IPS-NIHi7 (cell line): ENCODE measurements at regions not wholly inside any gene's neighbourhood (a gene's known extent, or its start where the extent isn't known, plus 50 kb on each side); places are given as distances from the start of the nearest gene placed in this dataset.

Experiments used
- DNase-seq: peaks from one replicate; pipeline ENCODE4 v3.0.0; 2012; ENCODE audit warnings: mixed read lengths; ENCODE audit errors: extremely low spot score

DNA sequence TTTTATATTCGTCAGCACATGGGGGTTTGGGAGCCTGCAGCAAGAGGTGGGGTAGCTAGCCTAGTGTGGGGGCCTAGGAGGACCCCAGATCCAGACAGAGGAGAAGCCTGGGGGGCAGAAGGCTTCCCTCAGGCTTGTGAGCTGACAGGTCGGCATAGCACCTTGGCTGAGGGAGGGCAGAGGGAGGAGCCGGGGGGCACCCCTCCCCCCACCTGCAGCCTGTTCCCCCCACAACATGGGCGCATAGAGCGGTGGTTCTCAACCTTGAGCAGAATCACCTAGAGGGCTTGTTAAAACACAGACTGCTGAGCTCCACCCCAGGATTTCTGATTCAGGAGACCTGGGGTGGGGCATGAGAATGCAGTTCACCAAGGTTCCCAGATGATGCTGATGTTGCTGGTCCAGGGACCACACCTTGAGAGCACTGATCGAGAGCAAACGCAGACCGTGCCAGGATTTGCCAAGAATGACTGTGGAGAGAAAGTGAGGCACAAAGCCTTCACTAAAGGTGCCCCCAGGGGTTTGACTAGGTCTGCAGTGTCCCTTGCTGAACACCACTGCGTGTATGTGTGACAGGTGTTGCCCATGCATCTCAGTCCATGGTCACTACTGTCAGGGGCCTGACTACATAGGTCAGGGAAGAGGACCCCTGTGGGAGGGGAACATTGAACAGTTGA is 163.3 kb downstream of the MACROH2A1 start:
- no peak for DNase-seq

DNA sequence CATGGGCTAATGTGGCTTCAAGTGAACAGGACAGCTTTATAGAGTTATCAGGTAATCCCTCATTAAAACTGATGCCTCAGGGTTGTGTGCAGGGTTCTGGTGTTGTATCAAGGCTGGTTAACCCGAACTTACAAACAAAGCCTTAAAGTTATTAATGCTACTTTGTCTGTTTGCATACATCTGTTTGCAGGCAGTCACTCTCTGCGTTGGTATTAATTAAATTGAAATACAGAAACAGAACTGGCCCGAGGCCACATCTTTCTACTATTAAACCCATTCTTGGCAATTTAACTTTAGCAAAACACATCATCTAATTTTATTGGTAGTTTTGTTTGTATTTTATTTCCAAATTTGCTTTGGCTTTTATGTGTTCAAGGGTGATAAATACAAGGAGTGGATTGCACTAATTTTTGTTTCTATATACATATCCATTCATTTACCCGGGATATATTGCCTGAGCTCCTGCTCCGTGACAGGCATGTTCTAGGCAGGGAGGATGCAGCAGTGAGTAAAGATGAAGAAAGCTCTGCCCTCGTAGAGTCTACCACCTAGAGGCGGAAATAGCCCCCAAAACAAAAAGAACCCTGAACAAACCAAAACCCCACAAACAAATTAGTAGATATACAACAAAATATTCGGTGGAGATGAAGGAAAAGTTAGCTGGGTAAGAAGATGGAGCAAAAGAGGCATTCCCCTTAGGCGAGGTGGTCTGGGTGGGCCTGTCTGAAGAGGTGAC is 164.2 kb downstream of the MACROH2A1 start:
- no peak for DNase-seq

DNA sequence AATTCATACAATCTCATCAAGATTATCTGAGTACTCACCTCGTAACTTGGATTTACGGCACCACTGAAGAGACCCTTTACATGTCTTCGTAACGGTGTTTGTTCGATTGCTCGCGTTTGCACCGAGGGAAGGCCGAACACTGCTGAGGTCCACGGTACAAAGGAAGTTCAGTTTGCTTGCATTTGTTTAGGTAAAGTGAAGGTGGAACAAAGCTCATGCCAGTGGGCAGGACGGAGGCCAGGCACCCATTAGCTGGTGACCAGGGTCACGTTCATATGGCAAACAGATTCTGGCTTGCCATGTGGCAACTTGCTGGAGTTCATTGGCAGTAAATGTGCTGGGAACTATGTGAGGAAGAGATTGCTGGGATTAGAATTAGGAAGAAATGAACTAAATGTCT is 164.8 kb downstream of the MACROH2A1 start:
- DNase-seq = no peak

DNA sequence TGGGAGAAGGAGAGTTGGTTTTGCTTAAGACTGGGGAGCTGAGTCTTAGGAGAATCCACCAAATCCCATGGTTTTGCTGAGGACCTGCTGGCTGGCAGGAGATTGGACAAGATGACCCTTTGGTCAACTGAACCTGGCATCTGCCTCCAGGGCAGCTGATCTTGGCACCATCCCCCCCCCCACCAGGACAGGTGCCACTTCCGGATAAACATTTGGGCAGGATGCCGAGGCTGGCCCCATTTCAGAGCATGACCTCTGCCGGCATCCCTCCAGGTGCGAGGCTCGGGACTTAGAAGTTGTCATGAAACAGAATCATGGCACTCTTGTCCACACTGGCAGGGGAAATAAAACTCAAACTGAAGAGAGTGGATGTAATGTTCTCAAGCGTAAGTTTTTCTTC is 165.6 kb downstream of the MACROH2A1 start:
- no peak for DNase-seq

DNA sequence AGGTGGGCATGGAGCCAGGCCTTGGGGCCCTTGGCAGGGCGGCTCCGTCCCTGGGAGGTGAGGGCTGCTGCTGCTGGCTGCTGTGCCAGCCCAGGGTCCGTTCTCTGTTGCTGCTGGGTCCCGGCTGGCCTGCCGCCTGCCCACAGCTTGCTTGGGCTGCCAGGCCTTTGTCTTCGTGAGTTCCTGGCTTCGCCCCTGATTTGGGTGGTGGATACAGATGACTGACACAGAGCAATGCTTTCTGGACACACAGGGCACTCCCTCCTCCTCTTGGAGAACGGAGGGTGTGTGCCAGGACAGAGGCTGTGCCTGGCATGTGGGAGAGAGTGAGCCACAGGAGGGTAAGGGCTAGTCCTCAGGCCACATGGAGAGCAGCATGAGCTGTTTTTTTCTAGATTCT is 166.1 kb downstream of the MACROH2A1 start:
- no peak for DNase-seq

DNA sequence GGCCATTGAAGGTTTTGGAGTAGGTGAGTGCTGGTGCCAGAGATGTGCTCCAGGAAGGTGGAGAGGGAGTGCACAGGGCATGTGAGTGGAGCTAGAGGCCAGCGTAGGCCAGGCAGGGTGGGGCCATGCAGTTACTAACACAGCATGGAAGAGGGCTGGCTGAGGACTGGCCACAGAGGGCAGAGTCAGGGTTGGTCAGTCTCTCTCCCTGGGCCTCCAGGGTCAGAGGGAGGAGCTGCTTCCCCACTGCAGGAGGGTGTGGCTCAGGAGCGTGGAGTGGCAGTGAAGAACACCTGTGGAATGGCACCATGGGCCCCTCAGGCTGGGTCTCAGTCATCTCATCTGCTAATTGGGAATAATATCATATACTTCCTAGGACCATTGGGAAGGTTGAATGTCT is 167.7 kb downstream of the MACROH2A1 start:
- DNase-seq = no peak

DNA sequence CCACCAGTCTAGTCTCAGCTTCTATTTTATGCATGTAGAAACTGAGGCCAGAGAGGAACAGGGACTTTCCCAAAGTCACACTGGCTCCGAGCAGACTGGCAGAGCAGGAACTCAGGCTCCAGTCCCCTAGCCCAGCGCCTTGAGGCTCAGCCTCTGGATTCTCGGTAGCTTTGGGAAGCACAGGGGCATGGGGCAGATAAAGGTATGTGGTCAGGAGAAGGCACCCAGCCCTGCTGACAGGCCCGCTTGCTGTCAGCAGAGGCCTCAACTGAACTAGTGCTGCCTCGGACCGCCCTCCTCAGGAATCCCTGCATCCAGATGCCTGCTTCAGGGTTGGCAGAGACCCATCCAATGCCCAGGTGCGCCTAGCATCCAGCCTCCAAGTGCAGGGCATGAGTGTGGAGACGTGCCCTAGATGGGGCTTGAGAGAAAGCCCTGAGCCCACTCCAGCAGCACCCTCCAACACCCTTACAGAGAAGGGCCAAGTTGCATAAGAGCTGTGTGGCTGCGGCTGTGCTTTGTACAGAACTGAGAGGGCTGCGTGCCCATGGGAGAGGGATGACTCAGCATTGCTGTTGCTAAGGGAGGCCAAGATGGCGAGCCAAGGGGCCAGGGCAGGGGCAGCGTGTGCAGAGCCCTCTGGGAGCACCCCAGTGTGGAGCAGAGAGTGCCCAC is 168.6 kb downstream of the MACROH2A1 start:
- DNase-seq = no peak

DNA sequence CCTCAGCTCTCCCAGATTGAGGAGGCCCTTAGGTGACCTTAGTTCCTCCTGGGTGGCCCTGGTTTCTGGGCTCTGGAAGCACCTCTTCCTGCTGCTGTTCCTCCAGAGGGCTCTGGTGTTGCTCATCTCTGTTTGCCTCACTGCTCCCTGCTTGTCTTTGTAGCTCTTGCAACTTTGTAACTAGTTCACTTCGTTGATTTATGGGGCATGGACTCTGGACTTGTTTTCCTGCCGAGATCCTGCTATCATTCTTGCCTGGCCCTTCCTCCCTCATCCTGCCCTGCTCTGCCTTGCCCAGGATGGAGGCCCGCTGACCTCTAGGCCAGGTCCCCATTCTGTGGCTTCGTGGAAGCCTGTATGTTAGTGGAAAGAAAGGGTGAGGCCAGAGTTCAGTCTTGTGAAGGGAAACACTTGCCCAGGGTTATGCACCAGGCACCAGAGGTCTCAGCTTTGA is 169.3 kb downstream of the MACROH2A1 start:
- DNase-seq = no peak

DNA sequence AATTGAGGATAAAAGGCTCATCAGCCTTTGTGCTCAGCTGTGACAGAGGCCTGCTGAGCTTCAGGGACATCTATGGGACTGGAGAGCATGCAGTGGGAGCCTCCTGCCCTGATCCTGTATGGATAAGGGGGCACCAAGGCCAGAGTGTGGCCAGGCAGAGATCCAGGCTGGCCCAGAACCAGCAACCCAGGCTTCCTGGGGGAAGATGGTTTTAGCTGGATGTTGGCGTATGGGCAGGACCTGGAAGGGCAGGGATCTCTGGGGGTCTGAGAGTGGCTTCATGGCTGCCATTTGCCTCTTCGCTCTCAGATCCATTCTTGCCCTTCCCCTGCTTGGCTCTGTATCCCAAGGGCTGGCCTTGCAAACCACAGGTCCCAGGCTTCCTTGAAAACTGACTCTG is 169.9 kb downstream of the MACROH2A1 start:
- DNase-seq = no peak

DNA sequence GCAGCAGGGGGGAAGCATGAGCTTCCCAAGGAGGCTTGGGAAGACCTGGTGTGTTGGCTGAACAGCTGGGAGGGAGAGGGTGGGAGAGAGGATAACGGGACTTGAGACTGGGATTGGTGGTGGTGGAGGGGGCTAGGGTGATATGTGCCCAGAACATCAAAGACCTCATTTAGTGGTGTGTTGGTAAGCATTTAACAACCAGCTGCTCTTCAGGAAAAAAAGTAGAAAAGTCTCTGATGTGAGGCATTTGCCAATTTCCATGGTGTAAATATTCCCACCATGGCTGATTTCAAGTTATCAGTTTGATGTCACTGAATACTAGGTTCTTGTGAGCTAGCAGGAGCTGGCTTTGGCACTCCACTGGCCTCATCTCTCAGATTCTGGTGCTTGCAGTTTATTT is 170.8 kb downstream of the MACROH2A1 start:
- DNase-seq = no peak

DNA sequence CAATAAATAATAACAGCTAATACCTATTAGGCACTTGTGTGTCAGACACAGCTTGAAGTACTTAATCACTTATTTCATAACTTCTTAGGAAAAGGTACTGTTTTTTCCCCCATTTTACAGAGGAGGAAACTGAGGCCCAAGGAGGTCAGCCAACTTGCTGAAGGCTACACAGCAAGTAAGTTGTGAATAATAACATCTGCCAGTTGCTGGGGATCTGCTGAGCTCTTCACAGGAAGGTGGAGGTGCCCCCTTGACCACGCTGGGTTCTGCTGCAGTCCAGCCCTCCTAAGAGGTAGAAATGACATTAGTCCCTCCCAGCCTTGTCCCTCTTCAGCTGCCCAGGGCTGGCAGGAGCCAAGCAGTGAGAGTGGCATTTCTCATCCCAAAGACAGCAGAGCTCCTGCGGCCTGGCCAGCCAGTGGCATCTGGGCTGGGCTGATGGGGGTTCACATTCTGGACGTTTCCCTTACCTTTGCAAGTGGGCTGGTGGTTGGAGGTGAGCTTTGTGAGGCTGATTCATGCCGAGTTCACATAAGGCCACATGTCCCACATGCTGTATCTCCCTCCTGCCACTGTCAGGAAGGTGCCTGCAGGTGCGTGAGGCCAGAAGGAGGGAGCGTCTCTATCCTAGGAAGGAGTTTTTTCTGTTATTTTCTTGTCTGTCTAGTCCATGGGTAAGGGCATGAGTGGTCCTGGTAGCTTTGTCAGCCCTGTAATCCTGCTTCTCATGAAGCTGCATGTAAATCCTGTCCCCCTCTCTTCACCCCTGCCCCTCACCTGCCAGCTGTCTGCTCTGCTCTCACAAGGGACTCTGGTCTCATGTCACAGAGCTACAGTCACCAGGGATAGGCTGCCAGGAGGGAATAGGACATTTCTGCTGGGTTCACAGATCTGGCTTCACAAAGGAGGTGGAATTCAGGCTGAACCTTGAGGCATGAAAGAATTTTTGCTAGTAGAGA is 171.7 kb downstream of the MACROH2A1 start:
- DNase-seq = no peak

DNA sequence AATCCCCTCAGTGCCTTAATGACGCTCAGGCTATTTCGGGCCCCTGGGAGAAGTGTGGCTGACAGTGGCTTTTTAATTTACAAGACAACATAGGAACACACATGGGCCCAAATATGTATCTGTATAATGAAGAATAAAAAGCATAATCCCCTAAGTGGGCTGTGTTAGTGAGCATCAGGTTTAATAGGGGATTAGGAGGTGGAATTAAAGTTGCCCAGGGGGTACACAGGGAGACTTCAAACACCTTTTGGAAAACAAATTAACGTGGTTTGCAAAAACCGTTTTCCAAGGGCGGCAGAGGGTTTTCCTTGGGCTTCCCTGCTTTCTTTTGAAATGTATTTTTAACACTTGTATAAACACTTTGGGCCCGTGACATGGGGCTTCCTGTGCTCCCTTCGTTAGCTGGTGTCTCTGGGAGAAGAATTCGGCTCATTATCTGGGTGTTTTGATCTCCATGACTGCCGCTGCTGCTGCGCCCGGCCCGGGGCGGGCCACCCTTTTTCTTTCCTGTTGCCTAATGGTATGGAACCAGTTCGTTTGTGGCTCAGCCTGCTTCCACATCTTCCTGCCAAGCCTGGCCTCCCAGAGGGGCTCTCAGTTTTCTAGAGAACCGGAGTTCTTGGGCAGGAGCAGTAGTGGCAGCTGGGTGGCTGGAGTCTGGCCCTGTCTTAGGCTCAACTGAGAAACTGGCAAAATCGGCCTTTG is 173.0 kb downstream of the MACROH2A1 start:
- peak; percentile 31 for DNase-seq

DNA sequence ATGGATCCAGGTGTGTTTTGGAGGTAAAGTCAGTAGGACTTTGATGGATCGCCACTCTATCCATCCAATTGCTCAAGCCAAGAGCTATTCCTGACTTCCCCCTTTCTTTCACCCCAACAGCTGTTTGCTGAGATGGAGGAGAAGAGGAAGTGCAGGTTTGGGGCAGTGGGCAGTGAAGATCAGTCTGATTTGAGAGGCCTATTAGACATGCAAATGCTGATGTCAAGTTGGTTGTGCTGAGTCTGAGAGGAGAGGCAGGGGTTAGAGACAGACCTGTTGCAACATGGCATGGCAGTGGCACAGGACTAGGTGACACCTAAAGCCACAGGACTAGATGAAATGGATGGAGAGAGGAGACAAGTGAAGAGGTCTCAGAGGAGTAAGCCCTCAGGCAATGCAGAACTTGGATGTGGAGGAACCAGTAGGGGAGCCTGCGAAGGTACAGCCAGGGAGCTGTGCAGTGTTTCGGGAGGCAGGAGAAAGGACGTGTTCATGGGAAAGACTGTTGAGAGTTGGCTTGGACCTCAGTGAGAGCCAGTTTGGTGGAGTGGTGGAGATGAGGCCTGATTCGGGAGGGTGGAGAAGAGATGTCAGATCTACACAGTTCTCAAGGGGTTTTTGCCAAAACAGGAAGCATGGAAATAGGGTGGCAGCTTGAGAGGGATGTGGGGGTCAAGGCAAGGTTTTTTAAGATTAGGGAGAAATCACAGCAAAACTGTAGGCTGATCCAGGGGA is 175.0 kb downstream of the MACROH2A1 start:
- DNase-seq = no peak

DNA sequence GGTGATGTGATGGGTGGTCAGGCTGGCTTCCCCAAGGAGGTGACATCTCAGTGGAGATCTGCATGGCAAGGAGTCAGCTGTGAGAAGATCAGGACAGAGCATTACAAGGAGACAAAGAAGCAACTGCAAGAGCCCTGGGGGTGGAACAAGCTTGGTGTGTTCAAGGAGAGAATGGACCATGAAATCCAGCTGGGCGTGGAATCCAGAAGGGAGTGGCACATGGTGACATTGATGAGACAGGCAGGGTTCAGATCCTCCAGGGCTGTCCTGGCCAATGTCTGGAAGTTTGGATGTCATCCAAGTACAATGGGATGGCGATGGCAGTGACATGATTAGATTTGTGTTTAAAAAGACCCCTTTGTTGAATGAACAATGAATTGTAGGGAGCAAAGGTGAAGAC is 175.6 kb downstream of the MACROH2A1 start:
- no peak for DNase-seq

DNA sequence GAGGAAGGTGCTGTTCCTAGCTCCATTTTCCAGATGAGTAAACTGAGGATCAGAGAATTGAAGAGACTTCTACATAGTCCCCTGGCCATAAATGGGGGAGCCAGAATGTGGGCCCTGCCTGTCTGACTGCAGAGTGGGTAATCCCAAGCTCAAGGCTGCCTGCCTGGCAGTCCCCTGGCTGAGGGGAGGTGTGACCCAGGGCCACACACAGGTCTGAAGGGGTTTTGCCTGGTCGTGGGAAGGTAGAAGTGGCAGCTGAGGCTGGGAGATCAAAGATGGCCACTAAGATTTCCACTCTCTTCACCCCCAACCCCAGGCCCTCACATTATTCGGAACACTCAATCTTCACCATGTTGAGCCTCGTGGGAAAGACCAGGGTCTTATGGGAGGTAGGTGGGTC is 176.3 kb downstream of the MACROH2A1 start:
- no peak for DNase-seq

DNA sequence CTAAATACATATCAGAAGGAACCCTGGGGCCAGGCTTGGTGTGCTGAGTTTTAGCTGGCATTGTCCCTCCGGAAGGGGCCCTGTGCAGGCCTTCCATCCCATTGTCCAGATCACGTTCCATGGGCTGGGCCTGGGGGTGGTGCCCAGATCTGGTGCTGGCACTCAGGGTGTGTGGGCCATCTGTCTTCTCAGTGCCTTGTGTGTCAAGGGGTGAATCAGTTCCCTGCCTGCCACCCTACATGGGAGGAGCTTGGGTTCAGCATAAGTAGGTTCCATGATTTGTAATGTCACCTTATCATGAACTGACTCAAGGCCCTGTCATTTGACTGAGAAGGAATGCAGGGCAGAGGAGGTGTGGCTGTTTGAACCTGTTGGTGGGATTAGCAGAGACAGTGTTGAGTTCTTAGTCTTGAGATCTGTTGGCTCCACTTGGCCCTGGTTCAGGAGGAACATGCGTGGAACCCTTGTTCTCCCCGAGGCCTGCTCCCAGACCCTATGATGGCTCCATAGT is 176.8 kb downstream of the MACROH2A1 start:
- DNase-seq = no peak

DNA sequence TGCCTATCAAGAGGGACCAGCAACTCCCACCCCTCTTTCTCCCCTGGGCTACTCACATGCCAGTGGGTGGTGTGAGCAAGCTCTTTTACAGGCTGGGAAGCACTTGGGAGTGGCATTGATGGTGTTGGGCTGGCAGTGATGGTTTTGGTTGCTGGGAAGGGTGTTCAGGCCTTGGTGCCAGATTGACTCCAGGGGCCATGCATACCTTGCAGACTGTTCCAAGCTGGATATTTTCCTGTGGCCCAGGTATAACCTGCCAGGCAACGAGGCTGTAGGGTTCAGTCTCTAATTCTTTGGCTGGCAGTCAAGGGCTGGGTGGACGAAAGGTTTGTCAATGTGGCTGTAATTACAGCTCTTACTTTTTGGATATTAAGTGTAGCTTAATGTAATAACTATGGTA is 177.3 kb downstream of the MACROH2A1 start:
- no peak for DNase-seq

DNA sequence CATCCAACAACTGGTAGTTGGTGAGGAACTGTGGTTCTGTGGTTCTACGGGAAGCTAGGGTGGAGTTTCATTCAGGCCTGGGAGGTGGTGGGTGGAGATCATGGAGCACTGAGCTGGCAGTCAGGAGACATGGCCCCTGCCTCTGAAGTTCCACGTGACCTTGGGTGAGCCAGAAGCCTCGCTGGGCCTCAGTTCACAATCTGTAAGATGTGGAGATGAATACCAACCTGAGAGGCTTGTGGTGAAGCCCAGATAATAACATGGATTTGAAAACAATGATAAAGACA is 177.9 kb downstream of the MACROH2A1 start:
- DNase-seq = no peak

DNA sequence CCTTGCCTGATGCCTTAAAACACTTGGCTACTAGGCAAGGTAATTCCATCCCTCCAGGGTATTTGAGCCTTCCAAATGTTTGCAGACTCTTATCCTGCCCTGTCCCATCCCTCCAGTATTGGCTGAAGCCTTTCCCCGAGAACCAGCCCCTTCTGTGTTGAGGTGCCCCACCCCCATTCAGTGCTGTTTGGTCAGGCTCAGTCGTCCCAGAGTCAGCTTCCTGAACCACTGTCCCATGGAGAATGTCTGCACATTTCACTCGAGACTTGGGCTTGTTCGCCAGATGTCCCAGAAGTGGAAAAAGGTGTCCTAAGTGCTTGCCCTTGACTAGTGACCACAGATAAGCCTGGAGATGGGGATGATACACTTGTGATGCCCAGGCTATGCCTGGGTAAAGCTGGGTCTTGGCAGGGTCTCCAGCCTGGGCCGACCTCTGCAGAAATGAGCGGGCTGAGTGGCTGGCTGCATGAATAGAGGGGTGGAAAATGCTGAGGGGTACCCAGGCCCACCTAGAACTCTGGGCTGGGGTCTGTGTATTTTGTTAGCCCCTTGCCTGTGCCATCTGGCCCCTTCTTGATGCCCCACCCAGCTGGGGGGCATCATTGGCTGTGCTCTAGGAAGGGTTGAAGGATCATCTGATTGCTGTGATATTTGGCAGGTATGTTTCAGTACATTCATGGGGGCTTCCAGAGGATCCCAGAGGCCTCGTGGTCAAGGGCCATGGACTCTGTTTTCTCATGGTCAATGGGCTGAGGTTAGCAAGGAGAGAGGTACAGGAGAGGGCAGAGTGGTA is 178.4 kb downstream of the MACROH2A1 start:
- no peak for DNase-seq

DNA sequence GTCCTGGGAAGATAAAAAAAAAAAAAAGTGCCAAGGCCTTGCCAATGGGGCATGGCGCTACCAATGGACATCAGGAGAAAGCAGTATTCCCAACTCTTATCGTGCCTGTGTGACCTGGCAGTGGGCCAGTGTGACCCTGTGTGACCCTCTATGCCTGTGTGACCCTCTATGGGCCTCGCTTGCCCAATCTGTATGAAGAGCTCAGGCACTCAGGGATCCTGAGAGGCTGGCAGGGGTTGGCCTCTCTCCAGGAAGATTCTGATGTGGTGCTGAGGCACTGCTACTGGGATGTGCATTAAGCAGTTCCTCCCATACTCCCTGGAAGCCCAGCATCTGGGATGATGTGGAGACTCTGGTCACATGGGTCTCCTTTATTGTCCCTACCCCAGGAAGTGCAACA is 179.2 kb downstream of the MACROH2A1 start:
- no peak for DNase-seq
